Ishikawa (cell line): ENCODE measurements at regions not wholly inside any gene's neighbourhood (a gene's known extent, or its start where the extent isn't known, plus 50 kb on each side); places are given as distances from the start of the nearest gene placed in this dataset.

Experiments used
- CEBPB ChIP-seq: IDR thresholded peaks from 2 replicates; pipeline ENCODE4 v1.6.1; 2012
- CREB1 ChIP-seq: IDR thresholded peaks from 2 replicates; pipeline ENCODE4 v1.6.1; 2012; ENCODE audit warnings: low read depth
- EGR1 ChIP-seq: IDR thresholded peaks from 2 replicates; pipeline ENCODE4 v1.6.1; 2012
- EP300 ChIP-seq: IDR thresholded peaks from 2 replicates; pipeline ENCODE4 v1.6.1; 2012; ENCODE audit warnings: borderline replicate concordance
- FOXM1 ChIP-seq: IDR thresholded peaks from 2 replicates; pipeline ENCODE4 v1.6.1; 2012; ENCODE audit warnings: low read depth, borderline replicate concordance
- NFIC ChIP-seq: IDR thresholded peaks from 2 replicates; pipeline ENCODE4 v1.6.1; 2012
- RAD21 ChIP-seq: IDR thresholded peaks from 2 replicates; pipeline ENCODE4 v1.6.1; 2012; ENCODE audit warnings: low read depth
- TAF1 ChIP-seq: IDR thresholded peaks from 2 replicates; pipeline ENCODE4 v1.6.1; 2012; ENCODE audit warnings: low read depth, mild to moderate bottlenecking
- TCF12 ChIP-seq: IDR thresholded peaks from 2 replicates; pipeline ENCODE4 v1.6.1; 2012; ENCODE audit warnings: low read depth
- TEAD4 ChIP-seq: IDR thresholded peaks from 2 replicates; pipeline ENCODE4 v1.6.1; 2012
- YY1 ChIP-seq: IDR thresholded peaks from 2 replicates; pipeline ENCODE4 v1.6.1; 2012; ENCODE audit warnings: low read depth
- ZBTB7A ChIP-seq: IDR thresholded peaks from 2 replicates; pipeline ENCODE4 v1.6.1; 2012; ENCODE audit warnings: low read depth
- TF ChIP-seq, protein P1 (sequence below): IDR thresholded peaks from 2 replicates; pipeline ENCODE4 v1.6.1; 2012
- TF ChIP-seq, protein P2 (sequence below): IDR thresholded peaks from 2 replicates; pipeline ENCODE4 v1.6.1; 2012; ENCODE audit warnings: low read depth, mild to moderate bottlenecking
- TF ChIP-seq, protein P3 (sequence below): IDR thresholded peaks from 2 replicates; pipeline ENCODE4 v1.6.1; 2012

DNA sequence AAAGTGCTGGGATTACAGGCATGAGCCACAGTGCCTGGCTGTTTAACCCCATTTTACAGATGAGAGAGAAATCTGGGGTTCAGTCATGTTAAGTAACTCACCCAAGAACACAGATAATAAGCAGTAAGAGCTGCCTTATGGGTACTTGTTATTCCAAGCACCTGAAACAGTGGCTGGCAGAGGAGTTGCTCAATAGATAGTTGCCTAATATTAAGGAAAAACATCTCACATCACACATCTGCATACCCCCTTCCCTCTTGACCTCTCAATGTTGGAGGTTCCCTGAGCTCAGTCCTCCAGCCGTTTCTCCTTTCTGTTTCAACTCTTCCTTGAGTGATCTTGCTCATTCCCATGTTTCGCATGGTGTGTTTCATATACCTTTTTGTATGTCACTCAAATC lies 401.9 kb downstream of the KLF12 start:
- TF ChIP-seq NFIC (no peak), EGR1 (no peak), TCF12 (no peak), YY1 (no peak), CEBPB (no peak), ZBTB7A (no peak), FOXM1 (no peak), CREB1 (no peak), EP300 (no peak), TAF1 (no peak)
- TF ChIP-seq, protein P1, sequence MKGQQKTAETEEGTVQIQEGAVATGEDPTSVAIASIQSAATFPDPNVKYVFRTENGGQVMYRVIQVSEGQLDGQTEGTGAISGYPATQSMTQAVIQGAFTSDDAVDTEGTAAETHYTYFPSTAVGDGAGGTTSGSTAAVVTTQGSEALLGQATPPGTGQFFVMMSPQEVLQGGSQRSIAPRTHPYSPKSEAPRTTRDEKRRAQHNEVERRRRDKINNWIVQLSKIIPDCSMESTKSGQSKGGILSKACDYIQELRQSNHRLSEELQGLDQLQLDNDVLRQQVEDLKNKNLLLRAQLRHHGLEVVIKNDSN = no peak
- TF ChIP-seq, protein P2, sequence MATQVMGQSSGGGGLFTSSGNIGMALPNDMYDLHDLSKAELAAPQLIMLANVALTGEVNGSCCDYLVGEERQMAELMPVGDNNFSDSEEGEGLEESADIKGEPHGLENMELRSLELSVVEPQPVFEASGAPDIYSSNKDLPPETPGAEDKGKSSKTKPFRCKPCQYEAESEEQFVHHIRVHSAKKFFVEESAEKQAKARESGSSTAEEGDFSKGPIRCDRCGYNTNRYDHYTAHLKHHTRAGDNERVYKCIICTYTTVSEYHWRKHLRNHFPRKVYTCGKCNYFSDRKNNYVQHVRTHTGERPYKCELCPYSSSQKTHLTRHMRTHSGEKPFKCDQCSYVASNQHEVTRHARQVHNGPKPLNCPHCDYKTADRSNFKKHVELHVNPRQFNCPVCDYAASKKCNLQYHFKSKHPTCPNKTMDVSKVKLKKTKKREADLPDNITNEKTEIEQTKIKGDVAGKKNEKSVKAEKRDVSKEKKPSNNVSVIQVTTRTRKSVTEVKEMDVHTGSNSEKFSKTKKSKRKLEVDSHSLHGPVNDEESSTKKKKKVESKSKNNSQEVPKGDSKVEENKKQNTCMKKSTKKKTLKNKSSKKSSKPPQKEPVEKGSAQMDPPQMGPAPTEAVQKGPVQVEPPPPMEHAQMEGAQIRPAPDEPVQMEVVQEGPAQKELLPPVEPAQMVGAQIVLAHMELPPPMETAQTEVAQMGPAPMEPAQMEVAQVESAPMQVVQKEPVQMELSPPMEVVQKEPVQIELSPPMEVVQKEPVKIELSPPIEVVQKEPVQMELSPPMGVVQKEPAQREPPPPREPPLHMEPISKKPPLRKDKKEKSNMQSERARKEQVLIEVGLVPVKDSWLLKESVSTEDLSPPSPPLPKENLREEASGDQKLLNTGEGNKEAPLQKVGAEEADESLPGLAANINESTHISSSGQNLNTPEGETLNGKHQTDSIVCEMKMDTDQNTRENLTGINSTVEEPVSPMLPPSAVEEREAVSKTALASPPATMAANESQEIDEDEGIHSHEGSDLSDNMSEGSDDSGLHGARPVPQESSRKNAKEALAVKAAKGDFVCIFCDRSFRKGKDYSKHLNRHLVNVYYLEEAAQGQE = no peak
- TF ChIP-seq, protein P3, sequence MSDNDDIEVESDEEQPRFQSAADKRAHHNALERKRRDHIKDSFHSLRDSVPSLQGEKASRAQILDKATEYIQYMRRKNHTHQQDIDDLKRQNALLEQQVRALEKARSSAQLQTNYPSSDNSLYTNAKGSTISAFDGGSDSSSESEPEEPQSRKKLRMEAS = no peak

DNA sequence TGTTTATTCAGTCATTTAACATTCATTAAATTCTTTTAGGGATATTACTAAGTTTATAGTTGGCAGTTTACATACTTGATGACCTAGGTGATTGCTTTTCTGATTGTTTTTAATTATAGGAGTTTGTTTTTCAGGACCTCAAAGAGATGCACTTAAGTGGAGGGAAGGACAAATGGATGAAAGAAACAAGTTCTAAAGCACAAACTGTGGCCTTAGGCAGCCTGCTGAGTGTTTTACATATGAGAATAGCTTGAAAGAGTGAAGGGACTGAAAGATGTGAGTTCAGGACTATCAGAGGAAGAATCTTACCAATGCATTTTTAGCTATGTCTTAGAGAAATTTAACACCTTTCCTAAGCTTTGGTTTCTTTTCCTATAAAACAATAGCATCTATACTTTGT lies 402.6 kb downstream of the KLF12 start:
- TF ChIP-seq RAD21 (no peak), NFIC (no peak), TAF1 (no peak), ZBTB7A (no peak), YY1 (no peak), EP300 (no peak), FOXM1 (no peak), EGR1 (no peak), TCF12 (no peak)
- TF ChIP-seq, protein P3 = no peak
- TF ChIP-seq, protein P1 = no peak
- TF ChIP-seq, protein P2 = no peak

DNA sequence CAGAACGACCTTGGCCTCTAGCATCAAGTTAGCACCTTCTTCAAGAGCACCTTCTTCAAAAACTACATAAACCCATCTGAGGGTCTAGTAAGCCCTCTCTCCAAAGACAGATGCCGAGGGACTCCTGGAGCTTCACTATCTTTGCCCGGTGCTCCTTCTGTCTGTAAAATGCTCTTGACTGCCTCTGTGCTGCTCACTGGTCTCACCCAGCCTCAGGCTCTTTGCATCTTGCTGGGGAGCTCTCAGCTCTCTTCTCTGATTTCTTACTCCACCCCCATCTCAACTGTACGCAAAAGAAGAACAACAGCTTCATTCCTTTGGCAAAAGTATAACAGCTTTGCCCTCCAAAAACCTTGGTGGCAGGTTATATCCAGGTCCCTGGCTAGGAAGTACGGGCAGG lies 404.2 kb downstream of the KLF12 start:
- TF ChIP-seq TEAD4 (no peak), EGR1 (no peak), YY1 (no peak), TCF12 (no peak), TAF1 (no peak), EP300 (no peak), NFIC (no peak), RAD21 (no peak), FOXM1 (no peak), CREB1 (no peak), CEBPB (no peak), ZBTB7A (no peak)
- TF ChIP-seq, protein P2 = no peak
- TF ChIP-seq, protein P3 = no peak
- TF ChIP-seq, protein P1 = no peak

DNA sequence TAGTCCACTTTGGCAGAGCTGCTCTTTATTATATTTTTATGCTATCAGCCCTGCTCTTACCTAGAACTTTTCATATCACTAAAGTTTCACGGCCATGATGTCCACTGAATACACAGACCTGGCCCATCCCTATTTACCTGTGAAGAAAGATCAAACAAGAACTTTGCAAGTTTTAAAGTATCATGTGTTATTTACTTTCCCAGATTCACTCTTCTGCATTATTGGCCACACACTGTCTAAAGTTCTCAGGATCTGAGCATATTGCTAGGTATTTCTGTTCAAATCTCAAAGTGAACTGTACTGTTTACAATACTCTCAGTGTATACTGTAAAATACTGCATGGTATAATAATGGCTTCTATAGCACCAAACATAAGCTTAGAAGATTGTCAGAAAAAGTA lies 405.2 kb downstream of the KLF12 start:
- TF ChIP-seq TEAD4 (no peak), FOXM1 (no peak), CEBPB (no peak), RAD21 (no peak), NFIC (no peak), EGR1 (no peak), ZBTB7A (no peak), TAF1 (no peak)
- TF ChIP-seq, protein P2 = no peak
- TF ChIP-seq, protein P3 = no peak
- TF ChIP-seq, protein P1 = no peak
